AG09309 (cell line): ENCODE measurements at regions not wholly inside any gene's neighbourhood (a gene's known extent, or its start where the extent isn't known, plus 50 kb on each side); places are given as distances from the start of the nearest gene placed in this dataset.

ENCODE experiments used
- DNase-seq: peaks from one replicate; pipeline ENCODE4 v3.0.0-alpha.2; 2010; ENCODE audit warnings: low read depth
- H3K4me3 ChIP-seq: 2 replicates; pipeline ENCODE4 v1.5.1; 2011; ENCODE audit warnings: mild to moderate bottlenecking, low read depth, low read length, moderate library complexity; ENCODE audit not compliant: control insufficient read depth
- CTCF ChIP-seq: IDR thresholded peaks from 2 replicates; pipeline ENCODE4 v1.5.1; 2011; ENCODE audit warnings: mild to moderate bottlenecking, low read depth, low read length, inconsistent platforms; ENCODE audit not compliant: insufficient read depth, control insufficient read depth; ENCODE audit errors: missing control alignments

- TF ChIP-seq CTCF: no peak
- DNase-seq: no peak
- H3K4me3 ChIP-seq: no peak overlapping the region
These were observed 142.2 kb downstream of the IRS2 start for GRCh38 chr13:109644069-109644750.

DNA sequence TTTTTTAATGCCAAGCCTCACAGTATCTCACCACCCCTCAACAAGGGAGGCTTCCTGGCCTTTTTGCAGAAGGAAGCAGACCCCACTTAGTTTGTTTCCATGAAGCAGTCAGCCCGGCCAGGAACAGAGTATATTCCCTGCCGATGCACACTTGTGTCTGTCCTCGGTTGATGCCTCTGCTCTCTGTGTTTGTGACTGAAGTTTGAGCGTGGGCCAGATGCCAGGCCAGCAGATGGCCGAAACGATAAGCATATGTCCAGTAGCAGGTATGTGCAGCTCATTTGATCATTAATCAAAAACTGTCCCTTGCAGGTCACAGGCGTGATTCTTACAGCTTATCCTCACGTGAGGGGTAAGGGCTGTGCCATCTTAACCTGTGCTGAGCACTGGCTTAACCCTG is 144.0 kb downstream of the IRS2 start:
- TF ChIP-seq CTCF: no peak
- H3K4me3 ChIP-seq: no peak overlapping the region
- no peak for DNase-seq

- no peak for DNase-seq
- no peak for TF ChIP-seq CTCF
- no peak overlapping the region for H3K4me3 ChIP-seq
These were observed 149.6 kb downstream of the IRS2 start for GRCh38 chr13:109636736-109637135.

- H3K4me3 ChIP-seq: no peak overlapping the region
- TF ChIP-seq CTCF: no peak
- no peak for DNase-seq
These were observed 155.3 kb downstream of the IRS2 start for GRCh38 chr13:109631069-109631468.

DNA sequence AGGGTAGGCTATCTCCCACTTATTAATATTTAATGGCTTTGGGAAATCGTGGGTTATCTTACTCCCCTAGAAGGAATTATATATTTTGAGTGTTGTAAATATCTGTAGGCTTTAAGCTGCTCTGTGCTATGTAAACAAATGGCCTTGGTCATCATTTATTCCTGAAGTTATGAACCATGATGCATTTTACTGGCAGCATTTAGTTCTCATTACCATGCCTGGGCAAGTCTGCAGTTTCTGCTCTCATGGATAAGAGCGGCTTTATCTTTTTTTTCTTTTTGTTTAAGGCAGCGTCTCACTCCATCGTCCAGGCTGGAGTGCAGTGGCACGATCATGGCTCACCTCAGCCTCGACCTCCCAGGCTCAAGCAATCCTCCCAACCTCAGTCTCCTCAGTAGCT is 156.1 kb downstream of the IRS2 start:
- DNase-seq: no peak
- no peak for TF ChIP-seq CTCF
- H3K4me3 ChIP-seq: no peak overlapping the region

DNA sequence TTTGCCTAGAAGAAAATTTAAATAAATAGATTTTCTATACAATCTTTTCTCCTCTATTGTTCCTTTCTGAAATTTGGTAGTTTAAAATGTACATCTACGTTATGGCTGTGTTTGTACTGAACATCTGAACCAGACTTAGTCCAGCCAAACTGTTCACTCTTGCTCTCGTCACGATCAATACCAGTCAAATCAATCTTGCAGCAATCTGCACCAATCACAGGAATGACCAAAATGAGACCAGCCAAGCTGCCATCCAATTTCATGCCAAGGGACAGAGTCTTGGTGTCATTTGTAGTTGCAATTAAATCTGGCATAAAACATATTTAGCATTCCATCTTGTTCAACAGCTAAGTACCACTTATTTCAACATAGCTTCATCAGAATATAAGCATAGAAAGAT is 156.6 kb downstream of the IRS2 start:
- no peak for DNase-seq
- no peak for TF ChIP-seq CTCF
- H3K4me3 ChIP-seq: no peak overlapping the region
